Osteoblast (primary cell): ENCODE measurements at regions not wholly inside any gene's neighbourhood (a gene's known extent, or its start where the extent isn't known, plus 50 kb on each side); places are given as distances from the start of the nearest gene placed in this dataset.

ENCODE experiments used
- DNase-seq: peaks from one replicate; pipeline ENCODE4 v3.0.0; 2011; ENCODE audit warnings: low spot score, mixed read lengths; ENCODE audit not compliant: insufficient read length; ENCODE audit errors: missing footprints
- H2AFZ ChIP-seq: 2 replicates; pipeline ENCODE4 v1.6.0; 2011; ENCODE audit warnings: mild to moderate bottlenecking, low read length
- H3K27ac ChIP-seq: 2 replicates; pipeline ENCODE4 v1.5.1; 2011; ENCODE audit warnings: mild to moderate bottlenecking, low read depth, low read length, moderate library complexity
- H3K27me3 ChIP-seq: 2 replicates; pipeline ENCODE4 v1.6.0; 2012; ENCODE audit warnings: mild to moderate bottlenecking, control low read depth, inconsistent platforms, low read length, moderate library complexity; ENCODE audit not compliant: insufficient read depth
- H3K36me3 ChIP-seq: 2 replicates; pipeline ENCODE4 v1.5.1; 2011; ENCODE audit warnings: mild to moderate bottlenecking, low read length, control low read depth, moderate library complexity; ENCODE audit not compliant: insufficient read depth
- H3K4me1 ChIP-seq: 2 replicates; pipeline ENCODE4 v1.5.1; 2011; ENCODE audit warnings: mild to moderate bottlenecking, low read length, control low read depth, moderate library complexity; ENCODE audit not compliant: insufficient read depth
- H3K4me2 ChIP-seq: 2 replicates; pipeline ENCODE4 v1.6.0; 2011; ENCODE audit warnings: mild to moderate bottlenecking, low read length; ENCODE audit not compliant: insufficient read depth
- H3K4me3 ChIP-seq: fragments of 200-600 bp; sonication (generic); 3 replicates; pipeline ENCODE4 v1.5.1; 2012; ENCODE audit warnings: mild to moderate bottlenecking, low read length, inconsistent platforms; ENCODE audit not compliant: insufficient read depth
- H3K79me2 ChIP-seq: 2 replicates; pipeline ENCODE4 v1.6.0; 2012; ENCODE audit warnings: mild to moderate bottlenecking, low read length, control low read depth, inconsistent platforms; ENCODE audit not compliant: insufficient read depth
- H3K9me3 ChIP-seq: 2 replicates; pipeline ENCODE4 v1.5.1; 2011; ENCODE audit warnings: low read depth, low read length, control low read depth
- H4K20me1 ChIP-seq: 2 replicates; pipeline ENCODE4 v1.6.0; 2012; ENCODE audit warnings: mild to moderate bottlenecking, low read length, control low read depth; ENCODE audit not compliant: insufficient read depth
- CTCF ChIP-seq: IDR thresholded peaks from 2 replicates; pipeline ENCODE4 v1.5.1; 2011; ENCODE audit warnings: mild to moderate bottlenecking, low read depth, low read length, moderate library complexity; ENCODE audit errors: extremely low read depth

DNA sequence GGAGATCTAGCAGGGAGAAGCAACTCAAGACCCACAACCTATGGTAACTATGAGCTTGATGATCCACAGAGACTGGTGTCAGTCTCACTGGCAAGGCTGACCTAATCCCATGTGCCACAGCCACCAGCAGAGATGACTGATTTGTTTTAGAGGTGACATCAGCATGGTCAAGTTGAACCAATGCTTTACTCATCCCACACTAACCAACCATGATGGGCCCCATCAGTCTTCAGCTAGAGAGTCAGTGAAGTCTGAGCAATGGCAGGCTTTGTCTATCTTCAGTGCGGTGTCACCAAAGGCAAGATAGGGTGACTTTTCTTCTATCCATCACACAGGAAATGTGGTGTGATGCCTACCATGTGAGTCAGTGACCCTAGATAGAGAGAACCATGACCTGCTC lies 1470.7 kb downstream of the NCAM2 start:
- Histone ChIP-seq H3K9me3 (peaks cover 4% of the 10 kb centered on the region), H2AFZ (no peak overlapping the region), H3K36me3 (no peaks in the 10 kb centered on the region), H3K27me3 (no peaks in the 10 kb centered on the region), H3K4me3 (no peak overlapping the region), H3K79me2 (no peaks in the 10 kb centered on the region), H3K4me2 (no peak overlapping the region), H4K20me1 (no peaks in the 10 kb centered on the region), H3K4me1 (no peaks in the 10 kb centered on the region), H3K27ac (no peak overlapping the region)
- no peak for TF ChIP-seq CTCF
- peak; percentile 32 for DNase-seq

DNA sequence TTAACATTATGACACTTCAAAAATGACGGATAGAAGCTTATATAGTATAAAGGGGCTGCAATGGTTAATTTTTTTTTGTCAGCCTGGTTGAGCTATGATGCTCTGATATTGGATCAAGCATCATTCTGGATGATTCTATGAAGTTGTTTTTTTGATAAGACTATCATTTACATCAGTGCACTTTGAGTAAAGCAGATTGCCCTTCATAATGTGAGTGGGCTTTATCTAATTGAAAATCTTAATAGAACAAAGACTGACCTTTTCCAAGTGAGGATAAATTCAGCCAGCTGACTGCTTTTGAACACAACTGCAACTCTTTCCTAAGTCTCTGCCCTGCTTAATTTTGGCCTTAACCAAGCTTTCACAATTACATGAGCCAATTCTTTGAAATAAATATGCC lies 1476.2 kb downstream of the NCAM2 start:
- H3K27me3 ChIP-seq, result no peaks in the 10 kb centered on the region
- no peak overlapping the region for H3K4me2 ChIP-seq
- no peaks in the 10 kb centered on the region for H3K79me2 ChIP-seq
- H3K4me3 ChIP-seq, result no peak overlapping the region
- no peaks in the 10 kb centered on the region for H4K20me1 ChIP-seq
- no peak overlapping the region for H2AFZ ChIP-seq
- no peaks in the 10 kb centered on the region for H3K36me3 ChIP-seq
- H3K4me1 ChIP-seq, result no peaks in the 10 kb centered on the region
- no peak for TF ChIP-seq CTCF
- peaks cover 7% of the 10 kb centered on the region for H3K9me3 ChIP-seq
- H3K27ac ChIP-seq, result no peak overlapping the region
- DNase-seq, result peak; percentile 10

DNA sequence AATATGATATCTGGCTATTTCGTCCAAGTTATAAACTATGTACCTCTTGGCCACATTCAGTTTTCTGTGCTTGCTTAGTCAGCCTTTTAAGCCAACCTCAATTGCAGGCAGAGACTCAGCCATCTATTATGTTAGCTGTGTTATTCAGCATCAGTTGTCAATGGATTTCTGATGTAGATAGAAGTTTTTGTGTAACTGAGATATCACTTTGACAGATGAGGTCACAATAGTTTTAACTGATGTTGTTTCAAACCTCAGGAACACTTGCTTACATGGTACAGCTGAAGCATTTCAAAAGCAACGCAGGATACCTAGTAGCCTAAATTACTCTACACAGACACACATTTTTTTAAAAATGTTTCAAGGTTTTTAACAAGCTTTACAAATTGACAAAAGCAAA lies 1478.0 kb downstream of the NCAM2 start:
- H4K20me1 ChIP-seq, result no peaks in the 10 kb centered on the region
- H3K9me3 ChIP-seq, result peaks cover 6% of the 10 kb centered on the region

More for the DNA sequence above, 1478.0 kb downstream of the NCAM2 start:
- Histone ChIP-seq H2AFZ (no peak overlapping the region), H3K4me2 (no peak overlapping the region), H3K27ac (no peak overlapping the region), H3K4me1 (no peaks in the 10 kb centered on the region), H3K4me3 (no peak overlapping the region), H3K36me3 (no peaks in the 10 kb centered on the region), H3K27me3 (no peaks in the 10 kb centered on the region), H3K79me2 (no peaks in the 10 kb centered on the region)
- no peak for TF ChIP-seq CTCF
- DNase-seq, result no peak
